Dedifferentiated amniotic fluid mesenchymal stem cell (primary cell): ENCODE measurements at regions not wholly inside any gene's neighbourhood (a gene's known extent, or its start where the extent isn't known, plus 50 kb on each side); places are given as distances from the start of the nearest gene placed in this dataset.

Experiments
- DNase-seq: peaks from one replicate; pipeline ENCODE4 v3.0.0-alpha.2; 2016; ENCODE audit errors: extremely low spot score

DNA sequence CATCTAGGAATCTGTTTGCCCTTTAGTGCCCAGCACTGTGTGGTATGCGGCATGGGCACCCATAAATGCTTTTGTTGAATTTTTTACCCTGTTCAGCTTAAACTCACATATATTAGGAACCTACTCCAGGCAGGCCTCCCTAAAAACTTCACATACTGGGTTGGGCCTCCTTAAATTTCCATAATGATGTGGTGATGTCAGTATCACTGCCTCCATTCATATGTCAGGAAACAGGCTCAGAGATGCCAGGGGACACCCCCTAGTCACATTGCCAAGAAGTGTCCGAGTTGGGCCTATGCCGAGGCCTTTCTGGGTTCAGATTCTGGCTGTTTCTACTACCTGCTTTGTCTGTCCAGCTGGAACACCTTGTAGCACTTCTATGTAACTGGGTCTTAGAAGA, 55.7 kb upstream of the RUNX3 start:
- no peak for DNase-seq

DNA sequence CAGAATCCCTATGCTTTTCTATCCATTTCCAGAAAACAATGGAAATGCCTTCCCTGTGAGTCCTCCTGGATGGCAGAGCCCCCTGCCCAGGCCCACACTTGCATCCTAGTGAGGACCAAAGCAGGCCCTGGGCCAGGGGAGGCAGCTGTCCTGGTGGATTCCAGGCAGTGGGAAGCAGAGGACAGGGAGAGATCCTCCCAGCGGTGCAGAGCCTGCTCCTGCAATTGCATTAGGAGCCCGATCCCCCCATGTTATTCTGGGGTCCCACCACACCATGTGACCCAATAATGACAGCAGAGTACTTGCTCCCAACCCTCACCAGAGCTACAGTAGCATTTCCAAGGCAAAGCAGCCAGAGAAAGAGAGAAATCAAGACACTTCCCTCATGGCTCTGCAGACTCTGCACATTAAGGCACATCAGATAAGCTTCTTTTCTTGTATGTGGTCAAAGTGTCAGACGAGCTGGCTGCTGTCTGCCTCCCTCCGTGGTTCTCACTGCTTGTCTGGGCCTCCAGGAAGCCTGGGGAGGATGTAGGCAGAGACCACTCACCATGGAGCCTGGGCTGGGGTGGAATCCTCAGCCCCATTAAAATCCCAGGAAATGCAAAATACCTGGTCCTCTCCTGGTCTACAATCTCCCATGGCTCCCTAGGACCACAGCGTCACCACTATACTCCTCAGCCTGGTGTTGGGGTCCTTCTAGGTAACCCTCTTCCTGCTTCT, 54.9 kb upstream of the RUNX3 start:
- DNase-seq = no peak

DNA sequence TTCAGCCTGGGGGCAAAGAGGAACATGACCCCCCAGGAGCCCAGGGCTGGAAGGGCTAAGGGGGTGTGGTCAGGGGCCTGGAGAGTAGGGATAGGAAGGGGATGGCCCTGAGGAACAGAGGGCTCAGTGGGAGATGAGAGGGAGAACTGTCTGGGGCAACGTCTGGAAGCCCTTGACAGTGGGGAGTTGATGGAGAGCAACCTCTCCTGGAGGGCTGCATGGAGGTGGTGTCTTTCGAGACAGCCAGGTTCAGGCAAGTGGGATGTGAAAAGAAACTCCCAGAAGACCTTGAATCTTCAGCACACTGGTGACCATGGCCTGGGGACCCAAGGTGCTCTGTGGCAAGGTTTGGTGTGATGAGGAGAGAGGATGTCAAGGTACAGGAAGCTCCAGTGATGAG, 54.2 kb upstream of the RUNX3 start:
- DNase-seq = no peak

DNA sequence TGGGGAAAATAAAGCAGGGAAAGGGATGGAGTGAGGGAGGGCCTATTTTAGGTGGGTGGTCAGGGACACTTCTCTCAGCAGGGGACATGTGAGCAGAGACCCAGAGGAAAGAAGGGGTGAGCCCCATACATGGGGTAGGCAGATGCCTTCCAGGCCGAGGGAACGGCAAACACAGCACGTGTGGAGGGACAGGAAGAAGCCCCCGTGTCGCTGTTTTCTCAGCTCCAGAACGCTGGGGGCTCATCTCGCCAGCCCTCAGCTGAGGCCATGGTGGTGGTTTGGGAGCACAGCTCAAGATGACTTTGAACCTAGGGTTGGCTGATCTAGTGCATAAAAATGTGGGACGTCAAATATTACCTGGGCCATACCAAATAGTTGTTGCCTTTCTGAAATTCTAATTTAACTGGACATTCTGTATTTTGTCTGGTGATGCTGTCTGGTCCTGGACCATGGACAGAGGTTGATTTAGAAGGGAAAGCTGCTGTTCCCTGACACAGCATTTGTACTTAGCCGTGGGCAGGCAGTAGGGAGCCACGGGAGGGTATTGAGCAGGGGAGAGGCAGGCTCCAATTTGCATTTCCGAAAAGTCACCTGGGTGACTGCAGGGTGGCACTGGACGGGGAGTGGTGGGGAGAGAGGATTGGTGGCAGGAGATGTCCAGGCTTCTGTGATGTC, 53.1 kb upstream of the RUNX3 start:
- no peak for DNase-seq

DNA sequence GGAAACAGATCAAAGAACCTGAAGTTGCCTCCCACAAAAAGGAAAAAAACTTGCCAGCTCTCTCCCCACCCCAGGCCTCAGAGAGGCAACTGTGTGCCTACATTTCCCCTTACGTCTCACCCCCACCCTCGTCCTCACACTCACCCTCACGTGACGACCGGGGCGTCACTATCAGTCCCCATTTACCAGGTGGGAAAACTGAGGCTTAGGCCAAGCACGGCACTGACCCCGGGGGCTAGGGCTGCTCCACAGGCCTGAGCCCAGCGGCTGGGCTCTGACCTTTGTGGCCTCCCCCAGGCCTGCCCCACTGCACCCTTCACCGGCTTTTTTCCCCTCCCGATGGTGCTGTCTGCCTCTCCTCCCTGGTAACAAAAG, 51.5 kb upstream of the RUNX3 start:
- no peak for DNase-seq

DNA sequence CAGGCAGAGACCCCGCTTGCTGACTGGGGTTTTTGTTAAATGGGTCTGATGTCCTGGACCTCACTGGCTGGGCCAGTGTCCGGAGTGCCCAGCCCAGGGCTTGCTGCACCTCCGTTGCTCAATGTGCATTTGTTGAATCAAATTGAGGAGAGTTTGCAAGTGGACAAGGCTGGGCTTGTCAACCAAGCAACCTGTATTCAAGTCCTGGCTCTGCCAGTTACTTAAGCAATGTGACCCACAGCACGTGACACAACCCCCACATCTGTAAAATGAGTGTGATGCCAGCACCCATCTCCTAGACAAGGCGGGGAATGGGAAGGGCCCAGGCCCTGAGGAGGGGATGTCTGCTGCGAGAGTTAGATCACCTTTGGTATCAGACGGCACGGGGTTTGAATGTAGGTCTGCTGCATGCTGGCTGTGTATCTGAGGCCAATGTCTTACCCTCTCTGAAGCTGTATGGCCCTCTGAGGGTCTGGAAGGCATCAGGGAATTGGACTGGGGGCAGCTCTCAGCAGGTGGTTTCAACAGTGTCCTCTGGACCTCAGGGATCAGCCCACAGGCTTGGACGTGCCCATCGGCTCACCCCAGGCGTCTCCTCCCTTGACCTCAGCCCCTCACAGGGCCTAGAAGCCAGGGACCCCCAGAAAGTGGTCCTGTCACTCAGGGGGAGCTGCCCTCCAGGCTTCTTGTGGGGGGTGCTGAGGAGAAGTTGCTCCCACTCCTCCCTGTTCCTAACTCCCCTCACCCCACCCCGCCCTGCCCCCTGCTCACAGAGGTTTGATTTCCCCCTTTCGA, 51.0 kb upstream of the RUNX3 start:
- no peak for DNase-seq
